ENCODE measurements at regions not wholly inside any gene's neighbourhood (a gene's known extent, or its start where the extent isn't known, plus 50 kb on each side); places are given as distances from the start of the nearest gene placed in this dataset.

- no peak overlapping the region for H3K27ac ChIP-seq (ENCODE audit: low read depth, low read length)
- ATAC-seq = no peak
- no peaks in the 10 kb centered on the region for H4K20me1 ChIP-seq (ENCODE audit: insufficient read depth)
- H3K4me3 ChIP-seq (replicated peaks in 1 of 2; ENCODE audit: low read depth in 1 of 2, low read length in 2 of 2) = no peak overlapping the region
- no TSS peak for BruUV-seq (replicated peaks)
- H3K27me3 ChIP-seq (ENCODE audit: insufficient read depth, low read length) = no peaks in the 10 kb centered on the region
- intact Hi-C loops (cut with micrococcal nuclease) = no loop called here
- no peaks in the 10 kb centered on the region for H3K4me1 ChIP-seq (ENCODE audit: control insufficient read depth in 1 of 2, insufficient read depth in 2 of 2, low read length in 2 of 2)
- ChIA-PET POLR2A (no interaction called here), RAD21 (ENCODE audit: low non-redundant PET in 1 of 2, low total read pairs in 2 of 2, uncharacterized antibody in 2 of 2, unreplicated experiment in 2 of 2) (no interaction called here), CTCF (no interaction called here)
- H3K9ac ChIP-seq (ENCODE audit: low read length) = no peak overlapping the region
- DNase-seq (ENCODE audit: low read depth, low spot score) = no peak
- H3K79me2 ChIP-seq (ENCODE audit: insufficient read depth, low read length) = no peaks in the 10 kb centered on the region
- H3K9me3 ChIP-seq (ENCODE audit: control insufficient read depth in 1 of 2, insufficient read depth in 1 of 2, low read depth in 1 of 2, low read length in 2 of 2) = no peaks in the 10 kb centered on the region
- H3K36me3 ChIP-seq (ENCODE audit: control insufficient read depth in 1 of 2, insufficient read depth in 2 of 2, low read length in 2 of 2) = no peaks in the 10 kb centered on the region
- TF ChIP-seq ZNF274 (IDR thresholded peaks at IDR 0.05; ENCODE audit: low read depth, low read length) = no peak
- H3K9me2 ChIP-seq (ENCODE audit: insufficient read depth) = no peaks in the 10 kb centered on the region
- no peak overlapping the region for H3K4me2 ChIP-seq (ENCODE audit: low read length)
- H2AFZ ChIP-seq (ENCODE audit: low read depth, low read length, poor library complexity, severe bottlenecking) = no peak overlapping the region
These were observed 180.5 kb upstream of the SLC10A2 start for GRCh38 chr13:103246581-103247200.

- ChIA-PET RAD21 (ENCODE audit: low non-redundant PET in 1 of 2, low total read pairs in 2 of 2, uncharacterized antibody in 2 of 2, unreplicated experiment in 2 of 2) (no interaction called here), CTCF (no interaction called here), POLR2A (no interaction called here)
- Histone ChIP-seq H3K9ac (ENCODE audit: low read length) (no peak overlapping the region), H3K27me3 (ENCODE audit: insufficient read depth, low read length) (no peaks in the 10 kb centered on the region), H3K4me3 (replicated peaks in 1 of 2; ENCODE audit: low read depth in 1 of 2, low read length in 2 of 2) (no peak overlapping the region), H3K4me2 (ENCODE audit: low read length) (no peak overlapping the region), H3K9me2 (ENCODE audit: insufficient read depth) (no peaks in the 10 kb centered on the region), H3K9me3 (ENCODE audit: control insufficient read depth in 1 of 2, insufficient read depth in 1 of 2, low read depth in 1 of 2, low read length in 2 of 2) (no peaks in the 10 kb centered on the region), H3K79me2 (ENCODE audit: insufficient read depth, low read length) (no peaks in the 10 kb centered on the region), H3K4me1 (ENCODE audit: control insufficient read depth in 1 of 2, insufficient read depth in 2 of 2, low read length in 2 of 2) (no peaks in the 10 kb centered on the region), H3K27ac (ENCODE audit: low read depth, low read length) (no peak overlapping the region), H2AFZ (ENCODE audit: low read depth, low read length, poor library complexity, severe bottlenecking) (no peak overlapping the region), H4K20me1 (ENCODE audit: insufficient read depth) (no peaks in the 10 kb centered on the region), H3K36me3 (ENCODE audit: control insufficient read depth in 1 of 2, insufficient read depth in 2 of 2, low read length in 2 of 2) (no peaks in the 10 kb centered on the region)
- BruUV-seq (replicated peaks) = no TSS peak
- intact Hi-C loops (cut with micrococcal nuclease) = no loop called here
- DNase-seq (ENCODE audit: low read depth, low spot score) (no peak), ATAC-seq (no peak)
- TF ChIP-seq EZH2 (IDR thresholded peaks at IDR 0.05) (no peak), SRF (IDR thresholded peaks at IDR 0.05; ENCODE audit: low read depth) (no peak), EGR1 (IDR thresholded peaks at IDR 0.05; ENCODE audit: low read depth) (no peak), ATF3 (IDR thresholded peaks at IDR 0.05) (no peak), ZNF274 (IDR thresholded peaks at IDR 0.05; ENCODE audit: low read depth, low read length) (no peak), YY1 (IDR thresholded peaks at IDR 0.05; ENCODE audit: extremely low read depth, insufficient replicate concordance, low read depth, low read length) (no peak), SP1 (IDR thresholded peaks at IDR 0.05; ENCODE audit: low read depth) (no peak), ZFX (IDR thresholded peaks at IDR 0.05) (no peak), POLR2AphosphoS5 (IDR thresholded peaks at IDR 0.05; ENCODE audit: low read depth, low read length) (no peak), JUND (IDR thresholded peaks at IDR 0.05) (no peak), SIN3A (IDR thresholded peaks at IDR 0.05; ENCODE audit: low read depth) (no peak), ELF1 (IDR thresholded peaks at IDR 0.05; ENCODE audit: borderline replicate concordance, low read depth) (no peak), CBX3 (IDR thresholded peaks at IDR 0.05; ENCODE audit: low read depth) (no peak), RAD21 (IDR thresholded peaks at IDR 0.05; ENCODE audit: low read depth) (no peak), EZH2phosphoT487 (IDR thresholded peaks at IDR 0.05; ENCODE audit: borderline replicate concordance) (no peak), POLR2A (IDR thresholded peaks at IDR 0.05; ENCODE audit: borderline replicate concordance, extremely low read depth, insufficient read depth, insufficient read length) (no peak)
- TF ChIP-seq, protein P1, sequence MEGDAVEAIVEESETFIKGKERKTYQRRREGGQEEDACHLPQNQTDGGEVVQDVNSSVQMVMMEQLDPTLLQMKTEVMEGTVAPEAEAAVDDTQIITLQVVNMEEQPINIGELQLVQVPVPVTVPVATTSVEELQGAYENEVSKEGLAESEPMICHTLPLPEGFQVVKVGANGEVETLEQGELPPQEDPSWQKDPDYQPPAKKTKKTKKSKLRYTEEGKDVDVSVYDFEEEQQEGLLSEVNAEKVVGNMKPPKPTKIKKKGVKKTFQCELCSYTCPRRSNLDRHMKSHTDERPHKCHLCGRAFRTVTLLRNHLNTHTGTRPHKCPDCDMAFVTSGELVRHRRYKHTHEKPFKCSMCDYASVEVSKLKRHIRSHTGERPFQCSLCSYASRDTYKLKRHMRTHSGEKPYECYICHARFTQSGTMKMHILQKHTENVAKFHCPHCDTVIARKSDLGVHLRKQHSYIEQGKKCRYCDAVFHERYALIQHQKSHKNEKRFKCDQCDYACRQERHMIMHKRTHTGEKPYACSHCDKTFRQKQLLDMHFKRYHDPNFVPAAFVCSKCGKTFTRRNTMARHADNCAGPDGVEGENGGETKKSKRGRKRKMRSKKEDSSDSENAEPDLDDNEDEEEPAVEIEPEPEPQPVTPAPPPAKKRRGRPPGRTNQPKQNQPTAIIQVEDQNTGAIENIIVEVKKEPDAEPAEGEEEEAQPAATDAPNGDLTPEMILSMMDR (IDR thresholded peaks at IDR 0.05 in 2 of 3, conservative IDR thresholded peaks at IDR 0.05 in 1 of 3; ENCODE audit: borderline replicate concordance in 1 of 3, insufficient read depth in 1 of 3, low read depth in 2 of 3, low read length in 2 of 3) = no peak
- TF ChIP-seq, protein P2, sequence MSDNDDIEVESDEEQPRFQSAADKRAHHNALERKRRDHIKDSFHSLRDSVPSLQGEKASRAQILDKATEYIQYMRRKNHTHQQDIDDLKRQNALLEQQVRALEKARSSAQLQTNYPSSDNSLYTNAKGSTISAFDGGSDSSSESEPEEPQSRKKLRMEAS (IDR thresholded peaks at IDR 0.05) = no peak
These were observed 177.3 kb upstream of the SLC10A2 start for GRCh38 chr13:103243495-103243894.

Data from HCT116 (cell line).